ENCODE measurements at regions not wholly inside any gene's neighbourhood (a gene's known extent, or its start where the extent isn't known, plus 50 kb on each side); places are given as distances from the start of the nearest gene placed in this dataset.
A peak's percentile ranks its signal among the peaks of the same experiment; 100 is the strongest.

DNA sequence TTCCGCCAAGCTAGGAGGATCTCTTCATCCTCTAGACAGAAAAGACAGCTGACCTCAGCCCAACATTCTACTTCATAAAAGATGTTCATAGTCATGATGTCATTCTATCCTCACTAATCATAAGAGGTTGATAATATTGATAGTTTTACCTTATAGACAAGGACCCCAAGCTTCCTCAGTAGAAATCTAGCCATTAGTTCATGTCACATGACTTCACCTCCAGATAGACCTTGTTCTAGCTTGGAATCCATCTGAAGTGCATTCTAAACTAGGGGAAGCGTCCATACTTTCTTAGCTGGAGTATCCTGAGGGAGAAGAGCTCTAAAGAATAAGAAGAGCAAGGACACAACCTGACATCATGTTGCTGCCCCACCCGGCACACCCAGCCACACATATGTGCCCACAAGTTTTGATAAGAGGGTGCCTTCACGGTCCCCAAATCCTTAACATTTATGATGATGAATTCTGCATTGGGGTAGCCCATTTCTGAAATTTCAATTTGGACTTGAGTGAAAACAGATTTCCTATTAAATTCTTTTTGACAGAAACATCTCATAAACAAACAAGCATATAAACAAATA lies 292.5 kb upstream of the STXBP5 start:
- Histone ChIP-seq H3K27ac (ENCODE audit: low read length) (no peak overlapping the region), H2AFZ (ENCODE audit: low read length) (no peak overlapping the region), H3K4me2 (ENCODE audit: low read length) (no peak overlapping the region), H3K36me3 (ENCODE audit: low read depth, low read length) (no peaks in the 10 kb centered on the region), H3K79me2 (ENCODE audit: low read length) (no peaks in the 10 kb centered on the region), H3K9ac (ENCODE audit: low read length) (no peak overlapping the region), H4K20me1 (ENCODE audit: low read length) (no peaks in the 10 kb centered on the region), H3K4me3 (ENCODE audit: low read length) (no peak overlapping the region), H3F3A (ENCODE audit: low read length, unreplicated experiment) (peaks cover 11% of the 10 kb centered on the region), H3K27me3 (ENCODE audit: low read length) (no peaks in the 10 kb centered on the region), H3K9me2 (replicated peaks; ENCODE audit: low read length) (no peaks in the 10 kb centered on the region), H3K4me1 (ENCODE audit: insufficient read depth, low read length) (peaks cover 41% of the 10 kb centered on the region), H3K9me3 (ENCODE audit: low read length) (no peaks in the 10 kb centered on the region)
- CTCF ChIA-PET: no interaction called here
- no TSS peak for BruUV-seq (replicated peaks)
- TF ChIP-seq EZH2 (IDR thresholded peaks at IDR 0.05; ENCODE audit: low read length, unreplicated experiment): no peak
- TF ChIP-seq, protein P1, sequence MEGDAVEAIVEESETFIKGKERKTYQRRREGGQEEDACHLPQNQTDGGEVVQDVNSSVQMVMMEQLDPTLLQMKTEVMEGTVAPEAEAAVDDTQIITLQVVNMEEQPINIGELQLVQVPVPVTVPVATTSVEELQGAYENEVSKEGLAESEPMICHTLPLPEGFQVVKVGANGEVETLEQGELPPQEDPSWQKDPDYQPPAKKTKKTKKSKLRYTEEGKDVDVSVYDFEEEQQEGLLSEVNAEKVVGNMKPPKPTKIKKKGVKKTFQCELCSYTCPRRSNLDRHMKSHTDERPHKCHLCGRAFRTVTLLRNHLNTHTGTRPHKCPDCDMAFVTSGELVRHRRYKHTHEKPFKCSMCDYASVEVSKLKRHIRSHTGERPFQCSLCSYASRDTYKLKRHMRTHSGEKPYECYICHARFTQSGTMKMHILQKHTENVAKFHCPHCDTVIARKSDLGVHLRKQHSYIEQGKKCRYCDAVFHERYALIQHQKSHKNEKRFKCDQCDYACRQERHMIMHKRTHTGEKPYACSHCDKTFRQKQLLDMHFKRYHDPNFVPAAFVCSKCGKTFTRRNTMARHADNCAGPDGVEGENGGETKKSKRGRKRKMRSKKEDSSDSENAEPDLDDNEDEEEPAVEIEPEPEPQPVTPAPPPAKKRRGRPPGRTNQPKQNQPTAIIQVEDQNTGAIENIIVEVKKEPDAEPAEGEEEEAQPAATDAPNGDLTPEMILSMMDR (conservative IDR thresholded peaks at IDR 0.05; ENCODE audit: low read depth, low read length): no peak
- TF ChIP-seq EZH2phosphoT487 (IDR thresholded peaks at IDR 0.05; ENCODE audit: borderline replicate concordance, low read length): no peak
- intact Hi-C loops (cut with micrococcal nuclease): loop anchor here (5.0 kb wide), 1 partner anchor 241 kb away; no protein-coding TSS in a partner anchor
- ATAC-seq (no peak), DNase-seq (no peak)
- POLR2A ChIA-PET (ENCODE audit: unreplicated experiment): no interaction called here

DNA sequence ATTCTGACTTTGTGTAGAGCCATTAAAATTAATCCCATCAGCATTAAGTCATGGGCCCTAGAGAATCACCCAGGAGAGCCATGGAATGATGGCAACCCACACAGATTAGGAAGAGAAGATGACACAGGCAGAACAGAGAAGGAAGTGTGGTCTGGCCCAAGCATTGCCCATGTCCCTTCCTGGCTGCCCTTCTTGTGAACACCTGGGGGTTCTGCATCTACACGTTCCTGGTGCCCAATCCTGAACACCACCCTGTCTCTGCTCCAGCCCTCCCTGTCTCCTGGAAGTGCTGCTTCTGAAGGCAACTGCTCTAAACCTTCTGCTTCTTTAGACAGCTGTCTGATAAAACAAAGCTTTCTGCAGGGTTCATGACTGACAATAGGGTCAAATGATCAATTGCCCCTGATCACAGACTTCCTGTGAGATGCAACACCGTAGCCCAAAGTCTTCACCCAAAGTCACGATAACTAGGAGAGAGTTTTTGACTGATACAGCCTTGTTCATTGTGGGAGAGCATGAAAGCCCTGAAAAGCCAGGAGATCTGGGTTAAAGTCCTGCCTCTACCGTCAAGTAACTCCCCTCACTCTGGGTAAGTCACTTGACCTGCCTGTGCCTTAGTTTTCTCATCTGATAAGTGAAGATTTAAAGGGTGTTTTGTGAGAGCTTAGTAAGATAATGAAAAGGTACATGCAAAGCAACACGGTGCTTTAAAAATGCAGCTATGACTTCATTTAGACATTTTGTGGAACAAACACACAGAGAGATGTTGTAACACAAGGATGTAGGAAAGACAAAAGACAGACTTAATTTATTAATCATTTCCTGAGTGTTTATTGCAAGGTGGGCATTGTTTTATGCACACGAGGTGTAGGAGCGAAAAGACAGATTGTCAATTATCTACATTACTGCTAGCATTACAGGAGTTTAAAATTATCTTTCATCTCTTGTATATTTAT lies 291.2 kb upstream of the STXBP5 start:
- POLR2A ChIA-PET (ENCODE audit: unreplicated experiment): interaction anchor here (0.6 kb wide), 1 partner anchor 171 kb away, joined by 4 read pairs; no protein-coding TSS in a partner anchor
- Histone ChIP-seq H3K27ac (ENCODE audit: low read length) (peak overlapping the region; percentile 98), H3K79me2 (ENCODE audit: low read length) (no peaks in the 10 kb centered on the region), H2AFZ (ENCODE audit: low read length) (0 out of 2 replicates have a peak overlapping the region, but pooled peaks have one; percentile 32), H3K4me1 (ENCODE audit: insufficient read depth, low read length) (peaks cover 41% of the 10 kb centered on the region), H3K9ac (ENCODE audit: low read length) (peak overlapping the region; percentile 75; the same call in 1 of the 2 replicates), H3K9me3 (ENCODE audit: low read length) (no peaks in the 10 kb centered on the region), H3K4me3 (ENCODE audit: low read length) (peak overlapping the region; percentile 58), H3K27me3 (ENCODE audit: low read length) (no peaks in the 10 kb centered on the region), H3K36me3 (ENCODE audit: low read depth, low read length) (no peaks in the 10 kb centered on the region), H3K9me2 (replicated peaks; ENCODE audit: low read length) (no peaks in the 10 kb centered on the region), H4K20me1 (ENCODE audit: low read length) (no peaks in the 10 kb centered on the region), H3K4me2 (ENCODE audit: low read length) (peak overlapping the region; percentile 83), H3F3A (ENCODE audit: low read length, unreplicated experiment) (peaks cover 11% of the 10 kb centered on the region)
- no TSS peak for BruUV-seq (replicated peaks)
- ATAC-seq: no peak
- TF ChIP-seq EZH2phosphoT487 (IDR thresholded peaks at IDR 0.05; ENCODE audit: borderline replicate concordance, low read length): no peak
- TF ChIP-seq EZH2 (IDR thresholded peaks at IDR 0.05; ENCODE audit: low read length, unreplicated experiment): no peak
- TF ChIP-seq, protein P1 (conservative IDR thresholded peaks at IDR 0.05; ENCODE audit: low read depth, low read length): no peak
- CTCF ChIA-PET: no interaction called here
- intact Hi-C loops (cut with micrococcal nuclease): loop anchor here (5.0 kb wide), 1 partner anchor 239 kb away; no protein-coding TSS in a partner anchor
- no peak for DNase-seq

Measured in PC-3 (cell line).